ENCODE measurements at regions not wholly inside any gene's neighbourhood (a gene's known extent, or its start where the extent isn't known, plus 50 kb on each side); places are given as distances from the start of the nearest gene placed in this dataset.
"Not testable (repeated sequence)": the region's sequence is repeated elsewhere in the genome, so short reads cannot be mapped to it uniquely, and the experiment has no call there.

DNA sequence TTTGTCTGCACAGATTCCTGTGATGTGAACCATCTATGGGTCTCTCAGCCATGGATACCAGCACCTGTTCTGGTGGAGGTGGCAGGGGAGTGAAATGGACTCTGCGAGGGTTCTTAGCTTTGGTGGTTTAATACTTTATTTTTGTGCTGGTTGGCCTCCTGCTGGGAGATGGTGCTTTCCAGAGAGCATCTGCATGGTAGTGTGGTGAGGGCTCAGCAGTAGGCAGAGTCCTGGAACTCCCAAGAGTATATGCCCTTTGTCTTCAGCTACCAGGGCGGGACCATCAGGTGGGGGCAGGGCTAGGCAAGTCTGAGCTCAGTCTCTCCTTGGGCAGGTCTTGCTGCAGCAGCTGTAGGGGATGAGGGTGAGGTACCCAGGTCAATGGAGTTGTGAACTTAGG lies 97.5 kb upstream of the TRIM2 start:
- DNase-seq (ENCODE audit: low spot score) = not testable (repeated sequence)

- DNase-seq (ENCODE audit: low spot score) = no peak
Measured at GRCh38 chr4:153107246-153107645, 97.0 kb upstream of the TRIM2 start.

- DNase-seq (ENCODE audit: low spot score) = no peak
Measured at GRCh38 chr4:153109296-153109849, 94.9 kb upstream of the TRIM2 start.

- no peak for DNase-seq (ENCODE audit: low spot score)
Measured at GRCh38 chr4:153110739-153111138, 93.5 kb upstream of the TRIM2 start.

GRCh38 chr4:153111426-153112040 lies 92.7 kb upstream of the TRIM2 start:
- DNase-seq (ENCODE audit: low spot score) = no peak

DNA sequence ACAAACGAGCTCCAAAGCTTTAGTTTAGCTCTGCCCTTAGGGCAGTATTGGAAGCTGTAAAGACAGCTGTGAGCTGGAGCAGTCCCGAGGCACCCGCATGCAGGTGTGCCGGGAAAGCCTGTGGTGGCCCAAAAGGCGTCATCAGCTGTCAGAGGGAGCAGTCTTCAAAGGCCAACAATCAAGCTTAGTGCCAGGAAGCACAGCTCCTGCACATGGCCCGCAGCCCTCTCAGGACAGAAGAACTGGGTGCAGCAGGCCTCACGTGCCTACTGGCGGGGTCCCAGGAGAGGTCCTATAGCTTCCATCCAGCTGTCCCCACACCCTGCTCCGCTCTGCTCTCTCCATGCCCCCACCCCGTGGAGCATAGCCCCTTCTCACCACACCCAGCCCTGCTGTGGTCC lies 92.2 kb upstream of the TRIM2 start:
- DNase-seq (ENCODE audit: low spot score) = no peak

DNA sequence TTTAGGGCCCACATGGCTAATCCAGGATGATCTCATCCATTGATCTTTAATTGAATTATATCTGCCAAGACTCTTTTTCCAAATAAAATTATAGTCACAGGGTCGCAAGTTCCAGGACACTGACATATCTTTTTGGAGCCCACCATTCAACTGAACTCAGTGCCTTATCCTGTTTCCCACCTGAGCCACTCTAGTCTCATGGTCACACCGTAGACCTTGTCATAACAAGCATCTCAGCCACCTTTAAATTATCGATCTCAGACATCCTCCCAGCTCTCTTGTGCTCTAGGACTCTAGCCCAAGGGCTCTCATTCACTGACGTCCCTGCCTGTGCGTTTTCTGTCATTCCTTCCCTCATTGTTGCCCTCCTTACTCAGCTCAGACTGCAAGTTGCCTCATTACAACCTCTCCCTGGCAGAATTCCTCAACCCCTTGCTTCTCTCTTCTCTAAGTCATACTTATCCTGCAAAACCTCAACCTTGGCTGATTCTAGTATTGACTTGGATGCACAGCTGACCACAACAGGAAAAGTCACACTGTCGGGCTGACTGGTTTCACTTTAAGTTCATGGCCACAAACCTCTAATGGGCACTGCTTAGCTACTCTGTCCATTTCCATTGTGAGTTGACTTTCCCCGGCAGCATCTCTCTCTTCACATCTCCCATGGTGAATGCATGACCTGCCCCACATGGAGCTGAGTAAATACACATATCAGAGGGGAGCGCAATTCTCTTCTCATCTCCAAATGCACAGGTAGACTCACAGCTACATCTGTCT lies 91.0 kb upstream of the TRIM2 start:
- DNase-seq (ENCODE audit: low spot score) = no peak

DNA sequence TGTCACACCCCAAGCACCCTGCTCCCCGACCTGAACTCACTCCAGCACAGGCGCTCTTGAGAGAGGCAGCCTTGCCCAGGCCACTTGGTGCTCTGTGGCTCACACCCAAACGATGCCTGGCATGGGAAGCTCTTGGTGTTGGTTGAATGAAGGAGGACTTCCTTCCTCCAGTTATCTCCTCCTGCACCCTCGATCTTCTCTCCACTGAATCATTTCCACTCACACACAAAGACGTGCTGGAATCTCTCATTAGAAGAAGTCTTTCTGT lies 90.5 kb upstream of the TRIM2 start:
- no peak for DNase-seq (ENCODE audit: low spot score)

DNA sequence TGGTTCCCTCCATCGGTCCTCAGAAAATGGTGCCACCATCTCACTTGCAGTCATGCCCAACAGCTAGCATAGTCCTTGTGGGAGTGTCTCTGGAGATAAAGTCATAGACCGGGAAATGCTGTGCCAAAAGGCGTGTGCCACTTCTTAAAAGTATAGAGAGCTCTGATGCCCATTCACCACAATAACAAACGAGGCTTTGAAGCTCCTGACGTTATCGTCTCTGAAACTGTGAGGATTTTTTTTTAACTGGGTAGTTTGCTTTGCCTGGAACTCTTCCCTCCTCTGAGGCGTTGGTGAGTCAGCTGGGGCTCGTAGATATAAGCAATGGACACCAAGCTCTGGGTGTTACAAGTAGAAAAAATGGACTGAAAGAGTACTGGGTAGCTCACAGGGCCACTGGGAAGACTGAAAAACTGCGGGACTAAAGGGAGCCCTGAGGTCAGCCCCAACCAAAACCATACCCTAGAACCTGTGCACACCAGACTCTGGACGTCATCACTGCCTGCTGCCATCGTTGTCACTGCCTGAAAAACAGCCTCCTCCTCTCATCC lies 89.4 kb upstream of the TRIM2 start:
- DNase-seq (ENCODE audit: low spot score) = peak; percentile 67

GRCh38 chr4:153115322-153116290 lies 88.6 kb upstream of the TRIM2 start:
- peak; percentile 82 for DNase-seq (ENCODE audit: low spot score)

DNA sequence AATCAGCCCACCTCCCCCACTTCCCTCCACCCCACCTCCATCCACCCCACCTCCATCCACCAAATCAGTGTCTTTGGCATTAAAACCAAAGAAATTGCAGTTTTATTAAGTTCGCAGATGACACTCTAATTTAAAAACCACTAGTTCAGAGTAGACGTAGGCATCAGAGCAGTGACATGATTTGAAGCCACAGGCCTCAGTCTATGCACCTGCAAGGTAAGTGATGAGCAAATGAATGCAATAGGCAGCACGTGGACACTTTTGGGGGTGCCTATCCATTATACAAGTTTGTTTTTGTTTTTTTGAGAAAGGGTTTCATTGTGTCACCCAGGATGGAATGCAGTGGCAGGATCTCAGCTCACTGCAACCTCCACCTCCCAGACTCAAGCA lies 88.0 kb upstream of the TRIM2 start:
- no peak for DNase-seq (ENCODE audit: low spot score)

DNA sequence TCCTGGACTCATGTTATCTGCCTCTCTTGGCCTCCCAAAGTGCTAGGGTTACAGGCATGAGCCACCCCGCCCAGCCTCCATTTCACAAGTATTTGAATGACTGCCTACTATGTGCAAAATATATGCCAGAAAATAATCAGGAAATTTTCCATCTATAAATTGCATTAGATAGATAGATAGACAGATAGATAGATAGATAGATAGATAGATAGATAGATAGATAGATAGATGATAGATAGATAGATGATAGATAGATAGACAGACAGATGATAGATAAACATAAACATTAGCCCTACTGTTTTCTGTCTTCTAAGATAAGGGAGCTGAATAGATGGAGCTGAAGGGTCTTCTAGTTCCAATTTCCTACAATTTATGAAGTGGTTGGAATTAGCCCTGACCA lies 87.4 kb upstream of the TRIM2 start:
- no peak for DNase-seq (ENCODE audit: low spot score)

GRCh38 chr4:153117554-153117953 lies 86.7 kb upstream of the TRIM2 start:
- DNase-seq (ENCODE audit: low spot score) = no peak

- DNase-seq (ENCODE audit: low spot score) = no peak
Measured at GRCh38 chr4:153119626-153120025, 84.6 kb upstream of the TRIM2 start.

GRCh38 chr4:153120235-153120634 lies 84.0 kb upstream of the TRIM2 start:
- no peak for DNase-seq (ENCODE audit: low spot score)

DNA sequence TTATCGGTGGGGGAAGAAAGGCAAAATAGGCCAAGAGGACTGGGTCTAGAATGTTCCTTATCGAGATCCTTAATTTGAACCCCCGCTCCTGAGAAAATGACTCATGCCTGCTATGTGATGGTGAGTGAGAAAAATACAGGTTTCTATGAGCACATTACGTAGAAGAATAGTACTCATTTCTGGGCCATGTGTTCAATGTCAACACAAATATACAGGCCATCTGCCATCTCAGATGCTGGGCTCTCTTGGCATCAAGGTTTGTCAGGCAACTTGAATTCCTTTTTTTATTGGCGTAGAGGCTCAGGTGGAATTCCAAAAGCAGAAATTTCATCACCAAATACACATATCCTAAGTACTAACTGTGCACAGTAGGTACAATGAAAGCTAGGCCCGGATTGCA lies 81.4 kb upstream of the TRIM2 start:
- DNase-seq (ENCODE audit: low spot score) = no peak

DNA sequence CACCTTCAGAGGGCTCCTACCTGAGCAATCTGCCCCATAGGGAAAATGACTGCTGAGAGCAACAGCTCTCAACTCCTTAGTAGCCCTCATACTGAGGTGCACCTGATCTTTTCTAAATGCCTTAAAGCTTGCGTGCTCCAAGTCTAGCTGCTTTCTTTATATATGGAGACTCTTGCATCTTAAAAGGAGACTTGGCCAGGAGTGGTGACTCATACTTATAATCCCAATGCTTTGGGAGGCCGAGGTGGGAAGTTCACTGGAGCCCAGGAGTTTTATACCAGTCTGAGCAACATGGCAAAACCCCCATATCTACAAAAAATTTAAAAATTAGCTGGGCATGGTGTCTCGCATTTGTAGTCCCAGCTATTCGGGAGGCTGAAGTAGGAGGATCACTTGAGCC lies 78.1 kb upstream of the TRIM2 start:
- no peak for DNase-seq (ENCODE audit: low spot score)

DNA sequence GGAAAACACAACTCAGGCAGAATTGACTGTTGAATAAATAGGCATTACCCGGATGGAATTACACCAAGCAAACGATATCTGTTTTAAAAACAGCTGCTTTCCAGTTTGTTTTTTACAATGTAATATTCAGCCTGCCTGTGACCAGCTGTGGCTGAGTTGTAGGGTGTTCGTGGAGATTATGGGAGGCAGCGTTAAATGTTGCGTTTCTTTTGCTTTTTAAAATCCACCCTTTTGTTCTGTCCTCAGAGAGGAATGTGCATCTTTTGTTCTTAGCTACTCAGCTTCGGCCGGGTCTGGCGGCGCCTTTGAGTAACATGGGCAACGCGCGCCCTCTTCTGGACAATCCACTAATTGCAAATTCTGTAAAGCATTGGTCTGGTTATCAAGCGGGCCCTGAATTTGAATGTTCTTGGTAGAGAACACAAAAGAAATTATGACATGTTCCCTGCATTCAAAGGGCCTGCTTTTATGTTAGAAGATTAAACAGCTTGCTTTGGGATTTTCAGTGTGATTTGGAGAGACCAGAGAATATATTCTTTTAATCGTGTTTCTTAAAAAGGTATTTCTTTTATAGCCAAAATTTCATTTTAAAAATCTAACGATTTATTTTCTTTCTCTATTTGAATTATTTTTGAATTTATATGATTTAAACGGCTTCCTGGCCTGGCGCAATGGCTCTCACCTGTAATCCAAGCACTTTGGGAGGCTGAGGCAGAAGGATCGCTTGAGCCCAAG lies 76.3 kb upstream of the TRIM2 start:
- peak; percentile 85 for DNase-seq (ENCODE audit: low spot score)

- no peak for DNase-seq (ENCODE audit: low spot score)
Measured at GRCh38 chr4:153131596-153131995, 72.6 kb upstream of the TRIM2 start.

DNA sequence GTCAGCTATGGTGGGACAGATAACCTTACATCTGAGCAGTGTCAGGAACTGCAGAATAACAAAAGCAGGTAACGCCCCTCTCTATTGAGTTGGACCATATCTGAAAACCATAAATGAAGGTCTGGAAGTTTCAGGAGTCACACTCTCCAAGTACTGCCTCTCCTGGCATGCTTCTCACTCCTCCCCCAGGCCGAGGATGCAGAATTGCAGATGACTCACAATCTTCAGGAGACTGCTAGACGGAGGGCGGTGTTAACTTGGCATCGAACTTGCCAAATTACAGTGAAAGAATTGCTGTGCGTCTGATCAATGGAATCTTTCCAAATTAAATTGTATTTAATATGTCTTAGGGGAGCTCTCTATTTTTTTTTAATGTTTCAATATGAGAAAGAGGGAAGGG lies 67.1 kb upstream of the TRIM2 start:
- DNase-seq (ENCODE audit: low spot score) = no peak
